ENCODE measurements at regions not wholly inside any gene's neighbourhood (a gene's known extent, or its start where the extent isn't known, plus 50 kb on each side); places are given as distances from the start of the nearest gene placed in this dataset.

- Histone ChIP-seq H3K4me1 (ENCODE audit: low read length) (no peaks in the 10 kb centered on the region), H3F3A (ENCODE audit: insufficient read depth, low read length) (no peaks in the 10 kb centered on the region), H3K79me2 (ENCODE audit: low read length) (no peaks in the 10 kb centered on the region), H3K9me3 (replicated peaks; ENCODE audit: insufficient read depth, low read length) (no peaks in the 10 kb centered on the region; the same call in 1 of the 2 replicates), H3K9me2 (replicated peaks; ENCODE audit: insufficient read depth, low read length) (no peaks in the 10 kb centered on the region), H2AFZ (ENCODE audit: low read length) (no peak overlapping the region), H3K27ac (ENCODE audit: low read length) (no peak overlapping the region), H3K9ac (ENCODE audit: low read length) (no peak overlapping the region), H3K27me3 (replicated peaks; ENCODE audit: insufficient read depth, low read length) (no peaks in the 10 kb centered on the region), H3K4me2 (ENCODE audit: low read depth, low read length) (no peak overlapping the region), H3K4me3 (ENCODE audit: low read length) (no peak overlapping the region), H3K36me3 (replicated peaks; ENCODE audit: insufficient read depth, low read length) (no peaks in the 10 kb centered on the region), H4K20me1 (ENCODE audit: insufficient read depth, low read length) (no peaks in the 10 kb centered on the region)
- TF ChIP-seq EZH2 (optimal IDR thresholded peaks at IDR 0.05; ENCODE audit: low read depth, low read length) (no peak), CTCF (IDR thresholded peaks at IDR 0.05; ENCODE audit: low read length) (no peak), EZH2phosphoT487 (IDR thresholded peaks at IDR 0.05; ENCODE audit: low read length) (no peak)
- DNase-seq: no peak
These were observed 521.0 kb upstream of the RAB6C start for GRCh38 chr2:129458436-129458835.

DNA sequence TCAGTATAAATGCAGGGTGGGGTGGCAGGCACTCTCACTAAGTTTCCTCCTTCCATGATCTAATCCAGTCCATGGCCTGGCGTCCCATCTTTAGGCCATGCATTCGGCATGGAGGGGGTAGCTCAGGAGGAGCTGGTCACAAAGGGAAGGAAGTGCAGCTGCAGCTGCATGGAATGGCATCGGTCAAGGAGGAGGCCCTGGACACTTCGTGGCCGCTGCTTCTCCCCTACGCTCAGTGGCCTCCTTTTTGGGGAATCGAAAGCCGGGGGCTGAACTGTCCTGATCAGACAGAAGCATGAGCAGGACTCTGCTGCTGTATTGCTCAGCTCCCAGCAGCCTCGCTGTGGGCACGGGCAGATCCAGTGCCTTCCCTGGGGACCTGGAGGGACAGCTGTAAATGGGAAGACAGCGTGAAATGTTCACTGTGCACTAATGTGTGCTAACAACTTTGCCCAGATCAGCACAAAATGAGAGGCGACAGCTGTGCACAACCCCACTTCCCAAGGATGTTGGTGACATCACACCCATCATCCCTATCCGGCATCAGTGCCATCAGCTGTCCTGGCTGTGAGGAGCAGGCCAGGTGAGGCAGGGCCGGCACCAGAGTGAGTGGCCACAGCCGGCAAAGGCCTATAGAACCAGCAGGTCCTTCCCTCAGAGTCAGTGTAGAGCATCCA is 520.1 kb upstream of the RAB6C start:
- Histone ChIP-seq H3K79me2 (ENCODE audit: low read length) (no peaks in the 10 kb centered on the region), H3F3A (ENCODE audit: insufficient read depth, low read length) (no peaks in the 10 kb centered on the region)

DNA sequence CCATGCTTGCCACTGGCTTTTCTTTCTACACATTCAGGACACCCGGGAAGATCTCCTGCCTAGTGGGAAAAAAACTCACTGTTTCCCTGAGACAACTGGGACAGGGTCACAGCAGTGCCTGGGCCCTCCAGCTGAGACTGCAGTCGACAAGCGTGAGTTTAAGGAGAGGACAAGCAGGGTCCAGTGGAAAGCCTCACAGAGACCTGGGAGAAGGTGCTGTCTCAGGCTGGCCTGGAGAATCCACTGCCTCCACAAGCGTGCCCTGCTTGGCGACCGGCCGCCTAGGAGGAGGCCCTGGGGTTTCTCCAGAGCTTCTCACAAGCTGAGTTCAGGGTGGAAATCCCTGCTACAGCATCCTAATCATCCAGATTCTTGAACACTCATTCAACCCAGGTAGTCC is 519.6 kb upstream of the RAB6C start:
- Histone ChIP-seq H3K36me3 (replicated peaks; ENCODE audit: insufficient read depth, low read length) (no peaks in the 10 kb centered on the region), H3K9me2 (replicated peaks; ENCODE audit: insufficient read depth, low read length) (no peaks in the 10 kb centered on the region), H3K4me1 (ENCODE audit: low read length) (no peaks in the 10 kb centered on the region), H4K20me1 (ENCODE audit: insufficient read depth, low read length) (no peaks in the 10 kb centered on the region), H3K4me3 (ENCODE audit: low read length) (no peak overlapping the region), H3K27ac (ENCODE audit: low read length) (no peak overlapping the region), H3K79me2 (ENCODE audit: low read length) (no peaks in the 10 kb centered on the region), H3K9ac (ENCODE audit: low read length) (no peak overlapping the region), H2AFZ (ENCODE audit: low read length) (no peak overlapping the region), H3K4me2 (ENCODE audit: low read depth, low read length) (no peak overlapping the region), H3F3A (ENCODE audit: insufficient read depth, low read length) (no peaks in the 10 kb centered on the region), H3K27me3 (replicated peaks; ENCODE audit: insufficient read depth, low read length) (no peaks in the 10 kb centered on the region), H3K9me3 (replicated peaks; ENCODE audit: insufficient read depth, low read length) (no peaks in the 10 kb centered on the region; the same call in 1 of the 2 replicates)
- no peak for DNase-seq
- TF ChIP-seq CTCF (IDR thresholded peaks at IDR 0.05; ENCODE audit: low read length) (no peak), EZH2 (optimal IDR thresholded peaks at IDR 0.05; ENCODE audit: low read depth, low read length) (no peak), EZH2phosphoT487 (IDR thresholded peaks at IDR 0.05; ENCODE audit: low read length) (no peak)

More for the DNA sequence above, 520.1 kb upstream of the RAB6C start:
- Histone ChIP-seq H3K9ac (ENCODE audit: low read length) (no peak overlapping the region), H3K9me2 (replicated peaks; ENCODE audit: insufficient read depth, low read length) (no peaks in the 10 kb centered on the region), H3K4me3 (ENCODE audit: low read length) (no peak overlapping the region), H2AFZ (ENCODE audit: low read length) (no peak overlapping the region), H3K27me3 (replicated peaks; ENCODE audit: insufficient read depth, low read length) (no peaks in the 10 kb centered on the region), H4K20me1 (ENCODE audit: insufficient read depth, low read length) (no peaks in the 10 kb centered on the region), H3K4me2 (ENCODE audit: low read depth, low read length) (no peak overlapping the region), H3K36me3 (replicated peaks; ENCODE audit: insufficient read depth, low read length) (no peaks in the 10 kb centered on the region), H3K4me1 (ENCODE audit: low read length) (no peaks in the 10 kb centered on the region), H3K27ac (ENCODE audit: low read length) (no peak overlapping the region), H3K9me3 (replicated peaks; ENCODE audit: insufficient read depth, low read length) (no peaks in the 10 kb centered on the region; the same call in 1 of the 2 replicates)
- TF ChIP-seq CTCF (IDR thresholded peaks at IDR 0.05; ENCODE audit: low read length) (no peak), EZH2phosphoT487 (IDR thresholded peaks at IDR 0.05; ENCODE audit: low read length) (no peak), EZH2 (optimal IDR thresholded peaks at IDR 0.05; ENCODE audit: low read depth, low read length) (no peak)
- DNase-seq: no peak
